Dermis blood vessel endothelial cell (primary cell): ENCODE measurements at regions not wholly inside any gene's neighbourhood (a gene's known extent, or its start where the extent isn't known, plus 50 kb on each side); places are given as distances from the start of the nearest gene placed in this dataset.
"Not testable (repeated sequence)": the region's sequence is repeated elsewhere in the genome, so short reads cannot be mapped to it uniquely, and the experiment has no call there.

ENCODE experiments used
- DNase-seq: peaks from one replicate; pipeline ENCODE4 v3.0.0; 2010

DNA sequence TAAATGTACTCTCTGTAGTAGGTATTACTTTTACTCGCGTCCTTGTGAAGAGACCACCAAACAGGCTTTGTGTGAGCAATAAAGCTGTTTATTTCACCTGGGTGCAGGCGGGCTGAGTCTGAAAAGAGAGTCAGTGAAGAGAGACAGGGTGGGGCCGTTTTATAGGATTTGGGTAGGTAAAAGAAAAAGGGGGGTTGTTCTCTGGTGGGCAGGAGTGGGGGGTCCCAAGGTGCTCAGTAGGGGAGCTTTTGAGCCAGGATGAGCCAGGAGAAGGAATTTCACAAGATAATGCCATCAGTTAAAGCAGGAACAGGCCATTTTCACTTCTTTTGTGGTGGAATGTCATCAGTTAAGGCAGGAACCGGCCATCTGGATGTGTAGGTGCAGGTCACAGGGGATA, 918.7 kb upstream of the CRIM1 start:
- DNase-seq = not testable (repeated sequence)

DNA sequence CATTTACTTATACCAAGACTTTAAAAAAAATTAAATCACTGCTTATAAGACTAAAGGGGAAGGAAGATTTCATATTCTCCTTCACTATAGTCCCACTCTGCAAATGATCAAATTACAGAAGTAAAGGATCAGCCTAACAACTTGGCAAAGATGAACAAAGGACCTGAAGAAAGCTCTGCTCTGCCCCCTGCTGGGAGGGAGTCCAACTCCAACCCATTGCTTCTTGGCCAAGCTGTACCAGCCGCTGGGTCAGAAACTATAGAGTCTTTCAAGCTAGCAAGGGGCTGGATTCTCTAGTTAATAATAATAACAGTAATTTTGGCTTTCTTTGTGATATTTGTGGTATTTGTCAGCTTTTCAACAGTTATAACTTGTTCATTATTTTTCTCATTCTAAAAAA, 927.0 kb upstream of the CRIM1 start:
- peak; percentile 56 for DNase-seq

DNA sequence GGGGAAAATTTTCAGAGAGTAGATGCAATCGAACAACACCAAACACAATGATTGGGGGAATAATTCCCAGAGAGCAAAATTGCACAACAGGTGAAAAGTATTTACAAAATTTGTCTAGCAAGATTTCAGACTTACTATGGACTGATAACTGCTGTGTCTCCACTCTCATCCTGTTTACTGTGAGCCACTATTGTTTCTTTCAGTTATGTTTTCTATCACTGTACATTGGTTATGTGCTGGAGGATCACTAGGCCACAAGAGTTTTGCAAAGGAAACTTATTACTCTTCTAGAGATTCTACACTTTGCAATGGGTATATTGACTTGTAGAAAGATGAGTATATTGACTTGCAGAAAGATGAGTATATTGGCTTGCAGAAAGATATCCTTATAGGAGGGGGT, 934.1 kb upstream of the CRIM1 start:
- DNase-seq = no peak

DNA sequence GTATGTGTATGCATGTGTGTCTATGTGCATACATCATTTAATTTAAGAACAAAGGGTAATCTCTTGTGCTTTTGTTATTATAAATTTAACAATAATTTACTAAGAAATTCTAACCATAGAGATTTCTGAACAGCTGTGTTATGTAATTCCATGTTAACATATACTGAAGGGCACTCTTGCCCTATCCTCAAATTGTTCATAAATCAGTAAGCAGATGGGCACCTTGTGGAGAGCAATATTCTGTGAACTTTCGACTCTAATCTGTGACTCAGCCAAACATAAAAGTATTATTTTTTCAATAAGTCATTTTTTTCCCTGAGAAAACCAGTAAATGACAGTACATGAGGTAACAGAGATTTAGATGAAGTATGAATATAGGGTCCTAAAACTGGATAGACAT, 938.3 kb upstream of the CRIM1 start:
- no peak for DNase-seq

DNA sequence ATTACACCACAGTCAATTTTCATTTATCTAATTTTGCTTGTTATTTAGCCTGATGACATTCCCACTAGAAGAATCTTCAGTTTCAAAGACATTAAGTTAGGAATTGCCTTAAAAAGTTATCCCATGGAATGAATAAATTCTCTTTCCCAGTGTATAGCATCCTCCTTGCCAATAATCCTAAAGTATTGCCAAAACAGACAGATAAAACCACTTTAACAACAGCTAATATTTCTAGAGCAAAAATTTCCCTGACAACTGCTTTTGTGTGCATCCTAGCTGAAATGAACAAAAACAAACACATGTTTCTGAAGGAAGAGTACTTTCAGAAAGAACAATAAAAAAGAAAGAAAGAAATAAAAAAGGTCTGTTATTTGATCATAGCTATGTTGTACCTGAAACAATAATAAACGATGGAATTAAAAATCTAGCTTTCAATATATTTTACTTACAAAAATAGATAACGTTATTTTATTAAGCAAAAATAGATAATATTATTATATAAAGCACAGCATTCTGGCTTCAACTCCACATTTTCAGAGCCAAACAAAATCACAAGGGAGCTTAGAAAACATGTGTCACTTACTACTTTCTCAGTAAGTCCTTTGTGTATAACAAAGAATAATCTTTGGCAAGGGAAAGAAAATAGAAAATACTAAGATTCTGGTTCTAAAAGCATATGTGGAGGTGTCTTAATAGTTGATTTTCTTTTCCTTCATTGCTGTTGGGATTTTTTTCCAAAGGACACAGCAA, 939.0 kb upstream of the CRIM1 start:
- DNase-seq = no peak

DNA sequence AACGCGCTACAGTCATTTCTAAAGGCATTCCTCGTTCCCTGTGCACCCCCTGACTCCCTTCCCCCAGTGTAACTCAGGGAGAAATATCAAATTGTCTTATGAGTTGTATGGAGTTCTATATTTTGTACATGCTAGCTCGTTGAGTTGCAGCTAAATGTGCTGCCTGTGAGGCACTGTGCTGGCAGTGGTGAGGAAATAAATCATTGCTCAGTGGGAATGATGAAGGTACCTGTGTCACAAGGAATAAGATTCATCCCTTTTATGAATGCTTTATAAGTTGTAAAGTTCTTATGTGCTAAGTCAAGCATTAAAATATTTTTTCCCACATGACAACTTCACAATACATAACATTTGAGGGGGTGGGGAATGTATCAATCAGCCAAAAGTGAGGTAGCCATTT, 939.6 kb upstream of the CRIM1 start:
- DNase-seq = no peak

DNA sequence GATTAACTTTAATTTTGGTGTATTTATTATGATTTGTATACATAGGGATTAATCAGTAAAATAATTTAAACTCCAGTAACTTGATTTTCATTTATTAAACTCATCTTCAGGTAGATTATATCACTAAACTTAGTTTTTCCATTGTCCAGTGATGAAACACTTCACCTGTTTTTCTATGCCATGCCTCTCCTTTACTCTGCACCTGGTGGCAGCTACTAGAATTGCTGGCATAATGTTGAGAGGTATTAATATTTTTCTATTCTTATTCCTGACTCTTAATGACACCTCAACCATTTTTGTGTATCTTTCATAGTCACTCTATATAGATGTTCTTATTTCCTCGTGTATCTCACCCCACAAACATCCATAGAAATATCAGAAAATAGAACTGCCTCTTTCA, 940.3 kb upstream of the CRIM1 start:
- peak; percentile 2 for DNase-seq

DNA sequence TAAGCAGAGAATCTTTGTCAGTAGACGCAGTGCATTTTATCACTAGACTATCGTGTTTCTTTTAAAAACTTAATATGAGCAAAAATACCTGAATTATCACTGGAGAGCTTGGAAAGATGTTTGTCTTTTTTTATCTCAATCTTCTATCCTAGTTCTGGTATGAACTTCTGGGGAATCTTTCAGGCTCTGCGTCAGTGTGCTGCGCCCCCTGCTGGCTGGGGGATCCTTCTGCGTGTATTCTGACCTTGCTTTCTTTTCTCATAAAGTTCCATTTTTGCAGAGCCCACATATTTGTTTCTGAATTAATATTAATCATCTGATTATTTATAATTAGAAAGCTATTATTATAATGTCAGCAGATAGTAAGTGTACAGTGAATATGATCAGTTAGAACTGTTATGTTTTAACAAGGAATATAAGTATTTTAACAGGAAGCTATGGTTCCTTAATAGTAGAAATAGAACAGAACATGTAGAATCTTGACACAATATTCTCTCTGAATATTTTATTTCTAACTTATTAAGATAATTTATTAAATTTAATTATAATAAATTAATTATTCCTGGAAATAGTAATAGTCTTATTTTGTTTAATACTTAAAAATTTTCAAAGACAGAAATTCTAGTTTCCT, 945.0 kb upstream of the CRIM1 start:
- DNase-seq = peak; percentile 76

DNA sequence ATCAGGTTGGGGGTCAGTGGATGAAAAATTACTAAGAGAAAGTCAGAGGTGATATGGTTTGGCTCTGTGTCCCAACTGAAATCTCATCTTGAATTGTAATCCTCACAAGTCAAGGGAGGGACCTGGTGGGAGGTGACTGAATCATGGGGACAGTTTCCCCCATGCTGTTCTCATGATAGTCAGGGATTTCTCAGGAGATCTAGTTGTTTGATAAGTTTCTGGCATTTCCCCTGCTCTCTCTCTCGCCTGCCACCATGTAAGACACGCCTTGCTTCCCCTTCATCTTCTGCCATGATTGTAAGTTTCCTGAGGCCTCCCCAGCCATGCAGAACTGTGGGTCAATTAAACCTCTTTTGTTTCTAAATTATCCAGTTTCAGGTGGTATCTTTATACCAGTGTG, 945.8 kb upstream of the CRIM1 start:
- no peak for DNase-seq

DNA sequence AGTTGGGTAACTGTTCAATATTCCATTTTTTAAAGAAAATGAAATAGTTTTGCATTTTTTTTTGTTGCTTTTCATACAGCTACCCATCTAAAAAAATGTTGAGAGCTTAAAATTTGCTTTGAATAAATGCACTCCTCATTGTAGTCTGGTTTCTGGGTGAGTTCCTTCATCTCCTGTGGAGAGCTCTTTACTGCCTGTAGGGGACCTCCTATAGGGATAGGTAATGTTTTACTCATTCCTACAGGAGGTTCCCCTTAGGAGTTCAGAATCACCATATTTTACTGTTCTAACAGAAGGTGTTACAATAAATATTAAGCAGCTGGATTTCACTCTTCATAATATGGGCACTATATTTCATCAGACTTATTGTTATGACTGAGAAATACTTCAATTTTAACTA, 947.3 kb upstream of the CRIM1 start:
- DNase-seq = no peak

DNA sequence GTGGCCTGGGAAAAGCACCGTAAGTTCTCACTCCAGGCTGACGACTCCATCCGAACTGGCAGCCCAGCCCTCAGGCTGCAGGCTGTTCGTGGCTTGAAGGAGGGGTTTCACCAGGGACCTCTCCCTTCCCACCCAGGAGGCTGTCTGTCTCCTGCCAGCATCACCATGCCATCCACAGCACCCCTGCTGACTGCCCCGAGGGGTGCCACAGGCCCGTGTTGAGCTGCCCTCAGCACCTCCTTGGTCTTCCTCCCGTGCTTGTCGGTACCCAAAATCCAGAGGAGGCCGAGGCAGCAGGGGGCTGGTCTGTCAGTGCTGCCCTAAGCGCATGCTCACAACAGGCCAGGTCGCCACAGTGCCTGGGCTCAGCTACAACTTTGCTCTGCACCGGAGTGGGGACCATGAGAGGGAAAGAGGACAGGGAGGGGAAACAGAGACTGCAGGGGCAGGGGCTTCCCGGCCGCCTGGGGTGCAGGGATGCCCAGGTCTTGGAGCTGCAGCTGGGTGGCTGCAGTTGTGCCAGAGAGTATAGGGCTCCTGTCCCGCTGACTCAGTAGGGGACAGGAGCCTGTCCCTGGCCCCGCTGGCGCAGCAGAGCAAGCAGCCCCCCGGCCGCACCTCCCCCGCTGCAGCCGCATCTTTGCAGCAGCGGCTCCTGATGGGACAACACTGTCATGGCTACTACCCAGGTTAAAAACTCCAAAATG, 963.7 kb upstream of the CRIM1 start:
- DNase-seq = no peak

DNA sequence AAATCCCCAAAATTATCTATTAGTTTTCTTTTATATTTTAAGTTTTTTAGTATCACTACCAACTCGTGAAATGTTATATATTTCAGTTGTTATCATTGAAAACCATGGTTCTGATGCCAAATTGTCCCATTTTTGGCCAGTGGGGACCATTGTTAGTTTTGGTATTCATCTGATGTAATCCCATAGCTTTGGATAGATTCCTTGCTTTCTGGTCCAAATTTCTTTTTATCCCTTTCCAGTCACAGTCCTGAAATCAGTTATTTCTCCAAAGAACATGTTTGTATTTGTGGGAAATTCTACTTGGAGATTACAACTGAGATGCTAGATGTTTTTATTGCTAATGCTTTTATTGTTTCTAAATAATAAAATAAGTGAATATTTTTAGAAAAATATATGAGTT, 976.8 kb upstream of the CRIM1 start:
- DNase-seq = no peak

DNA sequence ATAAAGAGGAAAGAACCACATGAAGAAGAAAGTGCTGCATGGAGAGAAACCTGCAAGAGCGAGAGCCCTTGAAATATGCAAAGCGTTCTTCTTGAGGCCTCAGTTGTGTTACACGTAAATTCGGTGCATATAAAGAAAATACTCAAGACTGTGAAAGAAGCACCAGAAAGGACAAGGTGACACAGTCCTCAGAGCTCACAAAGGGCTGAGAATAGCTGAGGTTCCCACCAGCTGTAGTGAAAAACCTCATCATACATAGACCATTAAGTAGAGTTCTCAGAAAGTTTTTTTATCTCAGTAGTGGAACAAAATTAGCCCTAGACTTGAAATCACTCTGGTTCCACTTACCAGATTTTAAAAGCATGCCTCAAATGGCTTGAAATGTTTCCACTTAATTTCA, 980.7 kb upstream of the CRIM1 start:
- DNase-seq = no peak

DNA sequence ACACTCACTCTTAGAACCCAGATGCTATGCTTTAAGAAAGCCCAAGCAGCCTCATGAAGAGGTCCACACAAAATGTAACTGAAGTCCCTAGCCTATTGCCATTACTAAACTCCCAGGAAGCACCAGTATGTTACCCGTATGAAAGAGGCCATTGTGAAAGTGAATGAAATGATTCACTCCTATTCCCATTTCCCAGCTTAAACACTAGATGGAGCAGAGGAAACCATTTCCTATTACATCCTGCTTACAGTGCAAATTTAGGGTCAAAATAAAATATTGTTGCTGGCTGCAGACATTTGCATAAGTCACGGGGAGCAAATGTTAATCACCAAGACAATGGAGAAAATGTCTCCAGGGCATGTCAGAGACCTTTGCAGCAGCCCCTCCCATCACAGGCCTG, 989.7 kb upstream of the CRIM1 start:
- DNase-seq = peak; percentile 2

DNA sequence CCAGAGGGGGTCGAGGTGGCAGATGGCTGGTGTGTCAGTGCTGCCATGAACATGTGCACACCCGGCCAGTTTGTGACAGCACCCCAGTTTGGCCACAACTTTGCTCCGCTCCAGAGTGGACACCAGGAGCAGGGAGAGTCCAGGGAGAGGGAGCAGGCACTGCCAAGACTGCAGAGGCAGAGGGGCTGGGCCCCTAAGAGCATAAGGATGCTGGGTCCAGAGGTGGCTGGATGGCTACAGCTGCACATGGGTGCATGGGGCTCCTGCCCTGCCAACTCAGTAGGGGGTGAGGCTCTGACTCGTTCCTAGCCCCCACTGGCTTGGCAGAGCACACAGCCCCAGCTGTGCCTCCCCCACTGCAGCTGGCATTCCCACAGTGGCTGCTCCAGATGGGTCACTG, 999.2 kb upstream of the CRIM1 start:
- DNase-seq = no peak

DNA sequence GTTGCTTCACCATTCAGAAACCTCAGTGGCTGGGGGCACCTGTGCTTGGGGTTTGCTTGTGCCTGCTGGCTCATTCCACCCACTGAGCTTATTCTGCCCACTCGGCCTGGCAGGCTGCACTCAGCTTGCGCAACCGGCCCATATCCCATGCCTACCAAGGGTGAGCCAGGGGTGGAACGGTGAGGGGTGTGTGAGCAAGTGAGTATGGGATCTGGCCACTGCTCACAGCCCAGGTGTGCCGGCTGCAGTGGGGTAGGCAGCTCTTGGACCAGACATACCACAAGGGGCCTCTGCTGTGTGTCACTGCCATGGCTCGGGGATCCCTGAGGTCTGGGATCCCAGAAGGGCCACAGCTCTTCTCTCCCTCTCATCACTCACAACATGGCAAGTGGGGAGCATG, 1000.5 kb upstream of the CRIM1 start:
- no peak for DNase-seq

DNA sequence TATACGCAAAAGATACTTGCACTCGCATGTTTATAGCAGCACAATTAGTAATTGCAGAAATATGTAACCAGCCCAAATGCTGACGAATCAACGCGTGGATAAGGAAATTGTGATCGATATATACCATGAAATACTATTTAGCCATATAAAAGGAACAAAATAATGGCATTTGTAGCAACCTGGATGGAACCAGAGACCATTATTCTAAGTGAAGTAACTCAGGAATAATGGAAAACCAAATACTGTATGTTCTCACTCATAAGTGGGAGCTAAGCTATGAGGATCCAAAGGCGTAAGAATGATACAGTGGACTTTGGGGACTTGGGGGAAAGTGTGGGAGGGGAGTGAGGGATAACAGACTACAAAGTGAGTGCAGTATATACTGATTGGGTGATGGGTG, 1008.0 kb upstream of the CRIM1 start:
- DNase-seq = no peak

DNA sequence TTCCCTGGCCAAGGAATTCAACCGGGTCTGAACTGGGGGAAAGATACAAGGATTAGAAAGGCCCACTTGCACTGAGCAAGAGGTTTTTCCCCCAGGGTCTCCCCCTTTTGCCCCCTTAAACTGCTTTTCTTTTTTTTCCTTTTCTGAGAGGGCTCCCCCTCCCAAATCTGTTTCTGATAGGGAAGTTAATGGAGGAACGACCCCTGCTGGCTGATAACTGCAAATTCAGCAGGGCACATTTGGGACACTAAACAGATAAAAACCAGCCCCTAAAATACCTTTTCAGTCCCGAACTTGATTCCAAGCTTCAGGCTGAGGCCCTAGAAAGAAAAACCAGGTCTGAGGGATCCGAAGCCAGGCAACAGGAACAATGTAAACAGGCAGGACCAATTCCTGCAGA, 1012.4 kb upstream of the CRIM1 start:
- DNase-seq = peak; percentile 12

DNA sequence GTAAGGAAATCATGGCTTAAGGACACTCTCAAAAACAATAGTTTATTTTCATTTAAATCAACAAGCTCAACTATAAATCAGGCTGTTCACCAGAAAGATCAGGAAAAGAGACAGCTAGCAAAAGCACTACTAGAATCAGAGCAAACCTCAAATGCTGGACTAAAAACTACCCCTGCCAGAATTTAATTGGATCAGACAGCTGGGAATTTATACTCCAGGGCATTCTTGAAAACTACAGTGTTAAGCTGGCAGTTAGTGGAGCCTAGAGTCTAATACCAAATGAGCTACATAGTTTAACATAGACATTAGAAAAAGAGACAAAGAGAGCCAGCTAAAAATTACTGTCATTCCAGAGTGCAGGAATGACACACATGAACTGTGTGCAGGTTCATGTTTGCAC, 1016.4 kb upstream of the CRIM1 start:
- DNase-seq = no peak

DNA sequence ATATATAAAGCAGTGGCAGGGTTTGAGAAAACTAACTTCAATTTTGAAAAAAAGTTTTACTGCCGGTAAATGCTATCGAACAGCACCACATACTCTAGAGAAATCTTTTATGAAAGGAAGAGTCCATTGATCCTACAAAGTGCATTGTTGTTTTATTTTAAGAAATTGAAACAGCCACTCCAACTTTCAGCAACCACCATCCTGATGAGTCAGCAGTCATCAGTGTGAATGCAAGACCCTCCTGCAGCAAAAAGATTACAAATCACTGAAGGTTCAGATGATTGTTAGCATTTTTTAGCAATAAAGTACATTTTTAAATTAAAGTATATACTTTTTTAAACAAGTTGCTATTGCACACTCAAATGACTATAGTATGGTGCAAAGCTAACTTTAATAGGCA, 1017.7 kb upstream of the CRIM1 start:
- DNase-seq = no peak

DNA sequence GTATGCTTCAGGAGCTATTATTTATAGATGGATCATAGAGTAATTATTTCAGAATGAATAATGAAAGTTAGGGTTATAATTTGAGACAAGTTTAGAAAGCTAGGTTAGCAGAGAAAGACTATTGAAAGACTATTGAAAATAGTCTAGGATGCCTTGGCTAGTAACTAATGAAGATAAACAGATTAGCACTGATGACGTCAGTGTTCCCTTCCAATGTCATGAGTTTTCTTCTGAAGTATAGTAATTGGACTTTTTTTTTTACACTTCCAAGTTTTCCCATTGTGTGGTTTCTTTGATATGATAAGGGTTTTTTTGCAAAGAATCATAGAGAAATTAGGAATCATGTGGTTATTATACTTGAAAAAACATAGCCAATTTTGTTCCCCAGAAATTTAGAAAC, 1041.5 kb upstream of the CRIM1 start:
- DNase-seq = no peak

DNA sequence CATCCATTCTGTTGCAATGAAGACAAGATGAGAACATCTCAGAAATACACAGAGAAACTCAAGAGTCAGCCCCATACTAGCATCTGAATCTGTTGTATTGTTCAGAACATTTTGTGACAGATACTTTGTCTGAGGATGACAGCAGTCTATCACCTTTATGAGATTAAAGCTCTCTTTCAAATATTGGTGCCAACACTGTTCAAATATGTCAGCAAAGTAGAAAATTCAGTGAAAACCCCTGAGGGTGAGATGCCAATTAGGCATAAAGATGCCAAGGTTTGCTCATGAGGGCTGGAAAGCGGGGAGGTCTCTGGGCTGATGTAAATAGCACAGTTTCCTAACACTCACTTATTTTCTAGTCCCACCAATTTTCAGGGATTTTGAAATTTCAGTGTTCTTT, 1054.2 kb upstream of the CRIM1 start:
- no peak for DNase-seq

DNA sequence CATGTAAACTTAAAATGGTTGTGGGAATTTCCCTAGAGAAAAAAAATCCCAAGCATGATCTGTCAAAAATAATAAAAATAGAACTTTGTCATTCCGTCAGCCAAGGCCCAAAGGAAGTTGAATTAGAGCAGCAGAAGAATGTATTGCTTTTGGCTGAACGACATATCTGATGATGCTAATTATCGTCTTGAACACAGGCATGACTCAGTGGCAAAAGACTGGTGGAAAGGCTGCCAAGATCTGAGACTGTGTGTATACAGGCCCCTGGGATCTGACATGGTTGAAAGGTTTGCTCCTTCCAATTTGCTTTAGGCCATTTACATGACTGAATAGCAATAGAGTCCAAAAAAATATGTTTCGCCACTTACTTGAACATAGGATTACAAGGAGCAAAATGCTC, 1057.1 kb upstream of the CRIM1 start:
- DNase-seq = peak; percentile 1

DNA sequence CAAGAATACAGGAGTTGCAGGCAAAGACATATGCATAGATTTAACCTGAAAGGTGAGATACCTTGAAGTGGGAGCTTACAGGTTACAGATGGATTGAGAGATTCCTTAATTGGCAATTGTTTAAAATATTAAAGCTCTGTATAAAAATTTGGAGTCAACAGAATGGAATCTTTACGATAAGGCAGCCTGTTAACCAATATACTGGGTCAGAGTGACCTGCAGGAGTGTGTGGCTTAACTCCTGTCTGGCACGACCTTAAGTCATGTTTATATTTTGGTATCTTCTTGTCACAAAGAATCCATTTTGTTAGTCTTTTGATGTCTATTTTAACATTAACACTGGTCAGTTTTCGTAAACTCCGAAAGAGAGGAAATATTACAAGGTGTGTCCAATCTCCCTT, 1058.2 kb upstream of the CRIM1 start:
- DNase-seq = no peak
